Endothelial cell (in vitro differentiated cells): ENCODE measurements at regions not wholly inside any gene's neighbourhood (a gene's known extent, or its start where the extent isn't known, plus 50 kb on each side); places are given as distances from the start of the nearest gene placed in this dataset.
A peak's percentile ranks its signal among the peaks of the same experiment; 100 is the strongest.

Source experiments
- DNase-seq: peaks from one replicate; pipeline ENCODE4 v3.0.0; 2021; ENCODE audit warnings: low spot score
- H3K27ac Mint-ChIP-seq: one replicate; pipeline ENCODE4 v1.8.0; 2021; ENCODE audit warnings: mixed read lengths, inconsistent platforms; ENCODE audit not compliant: unreplicated experiment
- H3K27me3 Mint-ChIP-seq: one replicate; pipeline ENCODE4 v1.8.0; 2021; ENCODE audit warnings: mild to moderate bottlenecking, moderate library complexity, mixed read lengths, inconsistent platforms; ENCODE audit not compliant: unreplicated experiment
- H3K36me3 Mint-ChIP-seq: one replicate; pipeline ENCODE4 v1.8.0; 2021; ENCODE audit warnings: mild to moderate bottlenecking, low read depth, mixed read lengths, inconsistent platforms; ENCODE audit not compliant: unreplicated experiment
- H3K4me1 Mint-ChIP-seq: one replicate; pipeline ENCODE4 v1.8.0; 2021; ENCODE audit warnings: mild to moderate bottlenecking, mixed read lengths, inconsistent platforms; ENCODE audit not compliant: unreplicated experiment
- H3K4me3 Mint-ChIP-seq: one replicate; pipeline ENCODE4 v1.8.0; 2021; ENCODE audit warnings: mild to moderate bottlenecking, mixed read lengths, inconsistent platforms; ENCODE audit not compliant: unreplicated experiment
- H3K9me3 Mint-ChIP-seq: one replicate; pipeline ENCODE4 v1.8.0; 2021; ENCODE audit warnings: mixed read lengths, inconsistent platforms; ENCODE audit not compliant: unreplicated experiment
- CTCF ChIP-seq: fragments of 200-600 bp; sonication (generic); IDR thresholded peaks from one replicate; pipeline ENCODE4 v1.5.0; 2021; ENCODE audit warnings: antibody characterized with exemption; ENCODE audit not compliant: unreplicated experiment

GRCh38 chr5:135205632-135206349 is 171.8 kb upstream of the PITX1 start:
- no peaks in the 10 kb centered on the region for H3K36me3 Mint-ChIP-seq

GRCh38 chr5:135204151-135204600 is 170.1 kb upstream of the PITX1 start:
- H3K27me3 Mint-ChIP-seq: no peaks in the 10 kb centered on the region
- peaks cover 4% of the 10 kb centered on the region for H3K9me3 Mint-ChIP-seq
- DNase-seq: no peak
- peak; percentile 43 for TF ChIP-seq CTCF
- no peaks in the 10 kb centered on the region for H3K4me1 Mint-ChIP-seq
- no peak overlapping the region for H3K4me3 Mint-ChIP-seq
- H3K36me3 Mint-ChIP-seq: no peaks in the 10 kb centered on the region
- no peak overlapping the region for H3K27ac Mint-ChIP-seq

More at GRCh38 chr5:135205632-135206349, 171.8 kb upstream of the PITX1 start:
- DNase-seq: no peak
- H3K27me3 Mint-ChIP-seq: peaks cover 3% of the 10 kb centered on the region
- no peaks in the 10 kb centered on the region for H3K4me1 Mint-ChIP-seq
- no peak overlapping the region for H3K27ac Mint-ChIP-seq
- H3K9me3 Mint-ChIP-seq: peaks cover 4% of the 10 kb centered on the region
- H3K4me3 Mint-ChIP-seq: no peak overlapping the region
- no peak for TF ChIP-seq CTCF

- Mint-ChIP-seq H3K36me3 (no peaks in the 10 kb centered on the region), H3K27me3 (no peaks in the 10 kb centered on the region), H3K9me3 (peaks cover 4% of the 10 kb centered on the region), H3K4me3 (no peak overlapping the region), H3K27ac (peak overlapping the region; percentile 61), H3K4me1 (no peaks in the 10 kb centered on the region)
- peak; percentile 48 for TF ChIP-seq CTCF
- no peak for DNase-seq
Observed at GRCh38 chr5:135203593-135204036, 169.6 kb upstream of the PITX1 start.

- peaks cover 4% of the 10 kb centered on the region for H3K9me3 Mint-ChIP-seq
- no peak for TF ChIP-seq CTCF
- DNase-seq: no peak
- no peaks in the 10 kb centered on the region for H3K4me1 Mint-ChIP-seq
- H3K27me3 Mint-ChIP-seq: no peaks in the 10 kb centered on the region
- no peaks in the 10 kb centered on the region for H3K36me3 Mint-ChIP-seq
- no peak overlapping the region for H3K4me3 Mint-ChIP-seq
- no peak overlapping the region for H3K27ac Mint-ChIP-seq
Observed at GRCh38 chr5:135203019-135203418, 169.0 kb upstream of the PITX1 start.

GRCh38 chr5:135199919-135200318 is 165.9 kb upstream of the PITX1 start:
- Mint-ChIP-seq H3K27me3 (peaks cover 2% of the 10 kb centered on the region), H3K36me3 (no peaks in the 10 kb centered on the region), H3K4me1 (no peaks in the 10 kb centered on the region), H3K4me3 (no peak overlapping the region), H3K9me3 (peaks cover 4% of the 10 kb centered on the region), H3K27ac (no peak overlapping the region)
- DNase-seq: no peak
- TF ChIP-seq CTCF: no peak
